ENCODE measurements at regions not wholly inside any gene's neighbourhood (a gene's known extent, or its start where the extent isn't known, plus 50 kb on each side); places are given as distances from the start of the nearest gene placed in this dataset.

GRCh38 chr12:83920821-83921547 lies 991.6 kb downstream of the SLC6A15 start:
- intact Hi-C loops (cut with DNase I) = no loop called here
- DNase-seq = no peak
- WGBS, 2 donors = 84 to 90% methylated on average over 2 of the region's 2 CpGs
- no peak overlapping the region for H3K27ac ChIP-seq
- H3K4me1 ChIP-seq = no peaks in the 10 kb centered on the region
- no peak overlapping the region for H3K4me3 ChIP-seq
- no peaks in the 10 kb centered on the region for H3K36me3 ChIP-seq
- H3K27me3 ChIP-seq = no peaks in the 10 kb centered on the region
- no peaks in the 10 kb centered on the region for H3K9me3 ChIP-seq
- TF ChIP-seq POLR2AphosphoS5 (IDR thresholded peaks at IDR 0.05) (no peak), CTCF (IDR thresholded peaks at IDR 0.05) (no peak), EP300 (IDR thresholded peaks at IDR 0.05) (no peak), POLR2A (IDR thresholded peaks at IDR 0.05) (no peak)

- no peak overlapping the region for H3K4me3 ChIP-seq
- H3K9me3 ChIP-seq = no peaks in the 10 kb centered on the region
- intact Hi-C loops (cut with DNase I) = no loop called here
- no peak overlapping the region for H3K27ac ChIP-seq
- H3K4me1 ChIP-seq = no peaks in the 10 kb centered on the region
- DNase-seq = no peak
- no peak for TF ChIP-seq POLR2A (IDR thresholded peaks at IDR 0.05)
- TF ChIP-seq CTCF (IDR thresholded peaks at IDR 0.05) = no peak
- TF ChIP-seq EP300 (IDR thresholded peaks at IDR 0.05) = no peak
- no peak for TF ChIP-seq POLR2AphosphoS5 (IDR thresholded peaks at IDR 0.05)
- WGBS, 2 donors = 73 to 80% methylated on average over 3 of the region's 3 CpGs
- H3K27me3 ChIP-seq = no peaks in the 10 kb centered on the region
- no peaks in the 10 kb centered on the region for H3K36me3 ChIP-seq
Measured at GRCh38 chr12:83919081-83919480, 993.5 kb downstream of the SLC6A15 start.

- no peak for TF ChIP-seq POLR2A (IDR thresholded peaks at IDR 0.05)
- no peak for TF ChIP-seq POLR2AphosphoS5 (IDR thresholded peaks at IDR 0.05)
- TF ChIP-seq CTCF (IDR thresholded peaks at IDR 0.05) = no peak
- TF ChIP-seq EP300 (IDR thresholded peaks at IDR 0.05) = no peak
- Histone ChIP-seq H3K27me3 (no peaks in the 10 kb centered on the region), H3K27ac (no peak overlapping the region), H3K9me3 (no peaks in the 10 kb centered on the region), H3K36me3 (no peaks in the 10 kb centered on the region), H3K4me3 (no peak overlapping the region), H3K4me1 (no peaks in the 10 kb centered on the region)
- intact Hi-C loops (cut with DNase I) = no loop called here
- WGBS, 2 donors = 71 to 75% methylated on average over 6 of the region's 6 CpGs
- DNase-seq = no peak
Measured at GRCh38 chr12:83904175-83904574, 1008.4 kb downstream of the SLC6A15 start.

- no peak overlapping the region for H3K27ac ChIP-seq
- TF ChIP-seq CTCF (IDR thresholded peaks at IDR 0.05) (no peak), POLR2AphosphoS5 (IDR thresholded peaks at IDR 0.05) (no peak), EP300 (IDR thresholded peaks at IDR 0.05) (no peak), POLR2A (IDR thresholded peaks at IDR 0.05) (no peak)
- no peaks in the 10 kb centered on the region for H3K27me3 ChIP-seq
- H3K36me3 ChIP-seq = no peaks in the 10 kb centered on the region
- peaks cover 0 to 2% (median 0%) of the 10 kb centered on the region in 4 donors for H3K9me3 ChIP-seq
- no peak for DNase-seq
- WGBS, 2 donors = 47 to 63% methylated on average over 2 of the region's 2 CpGs
- H3K4me1 ChIP-seq = no peaks in the 10 kb centered on the region
- intact Hi-C loops (cut with DNase I) = no loop called here
- no peak overlapping the region for H3K4me3 ChIP-seq
Measured at GRCh38 chr12:83896416-83896815, 1016.2 kb downstream of the SLC6A15 start.

GRCh38 chr12:83893101-83893500 lies 1019.5 kb downstream of the SLC6A15 start:
- Histone ChIP-seq H3K36me3 (no peaks in the 10 kb centered on the region), H3K27ac (no peak overlapping the region), H3K9me3 (no peaks in the 10 kb centered on the region), H3K27me3 (no peaks in the 10 kb centered on the region), H3K4me1 (no peaks in the 10 kb centered on the region), H3K4me3 (no peak overlapping the region)
- TF ChIP-seq CTCF (IDR thresholded peaks at IDR 0.05) = no peak
- TF ChIP-seq EP300 (IDR thresholded peaks at IDR 0.05) = no peak
- TF ChIP-seq POLR2A (IDR thresholded peaks at IDR 0.05) = no peak
- TF ChIP-seq POLR2AphosphoS5 (IDR thresholded peaks at IDR 0.05) = no peak
- no peak for DNase-seq
- WGBS, 2 donors = 0 to 40% methylated on average over 1 of the region's 1 CpG
- intact Hi-C loops (cut with DNase I) = no loop called here

Measured in sigmoid colon (tissue), 6 donors.